ENCODE measurements at regions not wholly inside any gene's neighbourhood (a gene's known extent, or its start where the extent isn't known, plus 50 kb on each side); places are given as distances from the start of the nearest gene placed in this dataset.
A peak's percentile ranks its signal among the peaks of the same experiment; 100 is the strongest.

DNA sequence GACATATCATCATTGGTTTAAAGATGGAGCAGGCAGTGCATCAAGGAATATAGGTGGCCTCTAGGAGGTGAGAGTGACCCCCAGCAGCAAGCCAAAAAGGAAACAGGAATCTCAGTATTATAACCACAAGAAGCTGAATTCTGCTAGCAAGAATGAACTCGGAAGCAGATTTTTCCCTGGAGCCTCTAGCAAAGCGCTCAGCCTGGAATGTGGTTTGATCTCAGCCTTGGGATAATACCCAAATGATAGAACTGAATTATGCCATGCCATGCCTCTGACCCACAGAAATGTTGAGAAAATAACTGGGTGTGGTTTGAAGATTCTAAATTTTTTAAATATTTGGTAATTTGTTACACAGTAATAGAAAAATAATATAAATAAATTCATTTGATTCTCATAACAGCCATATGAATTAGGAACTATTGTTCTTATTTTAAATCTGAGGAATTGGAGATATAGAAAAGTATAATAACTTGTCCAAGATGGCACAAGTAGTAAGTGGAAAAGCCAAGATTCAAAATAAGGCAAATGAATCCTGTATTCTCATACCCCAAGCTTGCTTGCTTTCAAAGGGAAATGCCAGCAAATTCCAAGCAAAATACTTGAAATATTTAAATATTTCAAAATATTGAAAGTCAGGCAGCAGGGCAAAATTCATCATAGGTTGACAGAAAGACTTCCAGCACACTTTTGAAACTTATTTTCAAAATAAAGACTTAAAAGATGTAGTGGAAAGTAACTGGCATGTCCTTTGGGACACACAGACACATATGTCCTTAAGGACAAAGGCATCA, 567.4 kb downstream of the KCNA4 start:
- Histone ChIP-seq H3K9me3 (ENCODE audit: control insufficient read depth in 2 of 3, insufficient read depth in 1 of 3, low read length in 3 of 3) (no peaks in the 10 kb centered on the region), H3K4me3 (ENCODE audit: low read length in 3 of 3) (no peak overlapping the region), H3K27me3 (ENCODE audit: control insufficient read depth, insufficient read depth, low read length) (no peaks in the 10 kb centered on the region), H3K27ac (ENCODE audit: low read depth in 2 of 2, low read length in 2 of 2) (no peak overlapping the region), H3K36me3 (ENCODE audit: control insufficient read depth in 2 of 3, insufficient read depth in 3 of 3, low read length in 3 of 3) (no peaks in the 10 kb centered on the region), H3K4me1 (ENCODE audit: control insufficient read depth in 2 of 3, insufficient read depth in 2 of 3, low read depth in 1 of 3, low read length in 3 of 3) (no peaks in the 10 kb centered on the region), H3K9ac (ENCODE audit: low read length in 3 of 3) (no peak overlapping the region)
- TF ChIP-seq, protein P1, sequence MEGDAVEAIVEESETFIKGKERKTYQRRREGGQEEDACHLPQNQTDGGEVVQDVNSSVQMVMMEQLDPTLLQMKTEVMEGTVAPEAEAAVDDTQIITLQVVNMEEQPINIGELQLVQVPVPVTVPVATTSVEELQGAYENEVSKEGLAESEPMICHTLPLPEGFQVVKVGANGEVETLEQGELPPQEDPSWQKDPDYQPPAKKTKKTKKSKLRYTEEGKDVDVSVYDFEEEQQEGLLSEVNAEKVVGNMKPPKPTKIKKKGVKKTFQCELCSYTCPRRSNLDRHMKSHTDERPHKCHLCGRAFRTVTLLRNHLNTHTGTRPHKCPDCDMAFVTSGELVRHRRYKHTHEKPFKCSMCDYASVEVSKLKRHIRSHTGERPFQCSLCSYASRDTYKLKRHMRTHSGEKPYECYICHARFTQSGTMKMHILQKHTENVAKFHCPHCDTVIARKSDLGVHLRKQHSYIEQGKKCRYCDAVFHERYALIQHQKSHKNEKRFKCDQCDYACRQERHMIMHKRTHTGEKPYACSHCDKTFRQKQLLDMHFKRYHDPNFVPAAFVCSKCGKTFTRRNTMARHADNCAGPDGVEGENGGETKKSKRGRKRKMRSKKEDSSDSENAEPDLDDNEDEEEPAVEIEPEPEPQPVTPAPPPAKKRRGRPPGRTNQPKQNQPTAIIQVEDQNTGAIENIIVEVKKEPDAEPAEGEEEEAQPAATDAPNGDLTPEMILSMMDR (IDR thresholded peaks at IDR 0.05; ENCODE audit: borderline replicate concordance, extremely low read depth, insufficient read depth) = no peak
- intact Hi-C loops (cut with DNase I) = no loop called here
- DNase-seq = no peak
- FAIRE-seq = no peak

DNA sequence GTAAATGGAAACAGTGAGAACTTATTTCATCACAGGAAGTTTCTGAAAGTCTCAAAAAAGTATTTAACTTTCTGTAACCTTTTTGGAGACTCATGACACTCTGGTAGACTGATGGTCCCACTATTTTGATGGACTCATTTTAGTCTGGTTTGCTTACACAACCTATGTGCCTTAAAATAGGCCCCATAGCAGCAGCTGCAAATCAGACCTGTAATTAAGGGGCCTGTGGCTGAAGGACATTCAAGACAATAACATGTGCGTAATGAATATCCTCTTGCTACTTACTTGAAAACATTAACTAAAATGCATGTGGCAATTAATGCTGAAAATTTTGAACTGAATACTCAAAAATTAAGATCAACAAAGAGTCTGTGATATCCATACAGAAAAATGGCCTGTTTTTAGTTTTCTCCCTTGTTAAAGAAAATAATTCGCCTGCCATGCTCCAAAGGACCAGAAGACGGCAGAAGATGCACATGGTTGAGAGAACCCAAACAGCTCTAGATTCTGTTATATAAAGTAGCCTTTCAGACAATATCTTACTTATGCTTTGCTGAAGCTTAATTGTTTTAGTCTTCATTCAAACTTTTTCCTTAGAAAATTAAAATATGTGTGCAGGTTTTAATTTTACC, 568.5 kb downstream of the KCNA4 start:
- Histone ChIP-seq H3K36me3 (ENCODE audit: control insufficient read depth in 2 of 3, insufficient read depth in 3 of 3, low read length in 3 of 3) (no peaks in the 10 kb centered on the region), H3K27ac (ENCODE audit: low read depth in 2 of 2, low read length in 2 of 2) (no peak overlapping the region), H3K27me3 (ENCODE audit: control insufficient read depth, insufficient read depth, low read length) (no peaks in the 10 kb centered on the region), H3K9ac (ENCODE audit: low read length in 3 of 3) (no peak overlapping the region), H3K9me3 (ENCODE audit: control insufficient read depth in 2 of 3, insufficient read depth in 1 of 3, low read length in 3 of 3) (no peaks in the 10 kb centered on the region), H3K4me1 (ENCODE audit: control insufficient read depth in 2 of 3, insufficient read depth in 2 of 3, low read depth in 1 of 3, low read length in 3 of 3) (no peaks in the 10 kb centered on the region), H3K4me3 (ENCODE audit: low read length in 3 of 3) (no peak overlapping the region)
- DNase-seq (peak in 2 of 5 donors; percentile 32 to 53), FAIRE-seq (no peak)
- TF ChIP-seq, protein P1 (IDR thresholded peaks at IDR 0.05; ENCODE audit: borderline replicate concordance, extremely low read depth, insufficient read depth) = peak; percentile 45
- intact Hi-C loops (cut with DNase I) = no loop called here

DNA sequence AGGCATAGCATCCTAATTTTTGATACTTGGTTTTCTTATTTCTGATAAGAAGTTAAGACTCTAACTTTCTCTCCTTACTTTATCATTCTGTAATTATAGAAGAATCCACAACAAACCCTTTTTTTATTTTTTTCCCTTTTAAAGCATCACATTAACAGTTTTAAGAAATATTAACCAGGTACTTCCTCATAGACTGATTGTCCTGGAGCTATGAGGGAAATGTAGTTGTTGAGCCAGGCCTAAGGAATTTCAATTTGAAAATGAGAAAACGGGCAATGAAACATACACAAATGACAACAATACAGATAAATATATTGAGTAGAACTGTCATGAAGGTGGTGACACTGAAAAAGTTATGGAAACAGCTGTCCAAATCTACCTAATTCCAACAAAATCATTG, 569.0 kb downstream of the KCNA4 start:
- H3K4me1 ChIP-seq (ENCODE audit: control insufficient read depth in 2 of 3, insufficient read depth in 2 of 3, low read depth in 1 of 3, low read length in 3 of 3) = no peaks in the 10 kb centered on the region
- DNase-seq = no peak
- FAIRE-seq = no peak
- no peak overlapping the region for H3K27ac ChIP-seq (ENCODE audit: low read depth in 2 of 2, low read length in 2 of 2)
- no peaks in the 10 kb centered on the region for H3K27me3 ChIP-seq (ENCODE audit: control insufficient read depth, insufficient read depth, low read length)
- H3K9ac ChIP-seq (ENCODE audit: low read length in 3 of 3) = no peak overlapping the region
- intact Hi-C loops (cut with DNase I) = no loop called here
- H3K9me3 ChIP-seq (ENCODE audit: control insufficient read depth in 2 of 3, insufficient read depth in 1 of 3, low read length in 3 of 3) = no peaks in the 10 kb centered on the region
- H3K36me3 ChIP-seq (ENCODE audit: control insufficient read depth in 2 of 3, insufficient read depth in 3 of 3, low read length in 3 of 3) = no peaks in the 10 kb centered on the region
- TF ChIP-seq, protein P1 (IDR thresholded peaks at IDR 0.05; ENCODE audit: borderline replicate concordance, extremely low read depth, insufficient read depth) = no peak
- no peak overlapping the region for H3K4me3 ChIP-seq (ENCODE audit: low read length in 3 of 3)

Data from kidney (tissue), 13 donors.